HL-60 (cell line): ENCODE measurements at regions not wholly inside any gene's neighbourhood (a gene's known extent, or its start where the extent isn't known, plus 50 kb on each side); places are given as distances from the start of the nearest gene placed in this dataset.

ENCODE experiments used
- GABPA ChIP-seq: IDR thresholded peaks from 2 replicates; pipeline ENCODE4 v1.6.1; 2012; ENCODE audit warnings: low read depth
- POLR2AphosphoS5 ChIP-seq: IDR thresholded peaks from 2 replicates; pipeline ENCODE4 v1.6.1; 2012; ENCODE audit warnings: low read depth
- TF ChIP-seq, protein P1 (sequence below): IDR thresholded peaks from one replicate; pipeline ENCODE4 v1.5.1; 2011; ENCODE audit warnings: low read length, control low read depth, inconsistent platforms; ENCODE audit not compliant: insufficient read depth
- TF ChIP-seq, protein P2 (sequence below): IDR thresholded peaks from 2 replicates; pipeline ENCODE4 v1.6.1; 2012; ENCODE audit warnings: low read depth; ENCODE audit not compliant: insufficient replicate concordance

- TF ChIP-seq, protein P1, sequence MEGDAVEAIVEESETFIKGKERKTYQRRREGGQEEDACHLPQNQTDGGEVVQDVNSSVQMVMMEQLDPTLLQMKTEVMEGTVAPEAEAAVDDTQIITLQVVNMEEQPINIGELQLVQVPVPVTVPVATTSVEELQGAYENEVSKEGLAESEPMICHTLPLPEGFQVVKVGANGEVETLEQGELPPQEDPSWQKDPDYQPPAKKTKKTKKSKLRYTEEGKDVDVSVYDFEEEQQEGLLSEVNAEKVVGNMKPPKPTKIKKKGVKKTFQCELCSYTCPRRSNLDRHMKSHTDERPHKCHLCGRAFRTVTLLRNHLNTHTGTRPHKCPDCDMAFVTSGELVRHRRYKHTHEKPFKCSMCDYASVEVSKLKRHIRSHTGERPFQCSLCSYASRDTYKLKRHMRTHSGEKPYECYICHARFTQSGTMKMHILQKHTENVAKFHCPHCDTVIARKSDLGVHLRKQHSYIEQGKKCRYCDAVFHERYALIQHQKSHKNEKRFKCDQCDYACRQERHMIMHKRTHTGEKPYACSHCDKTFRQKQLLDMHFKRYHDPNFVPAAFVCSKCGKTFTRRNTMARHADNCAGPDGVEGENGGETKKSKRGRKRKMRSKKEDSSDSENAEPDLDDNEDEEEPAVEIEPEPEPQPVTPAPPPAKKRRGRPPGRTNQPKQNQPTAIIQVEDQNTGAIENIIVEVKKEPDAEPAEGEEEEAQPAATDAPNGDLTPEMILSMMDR = no peak
- TF ChIP-seq GABPA = no peak
- TF ChIP-seq POLR2AphosphoS5 = no peak
- TF ChIP-seq, protein P2, sequence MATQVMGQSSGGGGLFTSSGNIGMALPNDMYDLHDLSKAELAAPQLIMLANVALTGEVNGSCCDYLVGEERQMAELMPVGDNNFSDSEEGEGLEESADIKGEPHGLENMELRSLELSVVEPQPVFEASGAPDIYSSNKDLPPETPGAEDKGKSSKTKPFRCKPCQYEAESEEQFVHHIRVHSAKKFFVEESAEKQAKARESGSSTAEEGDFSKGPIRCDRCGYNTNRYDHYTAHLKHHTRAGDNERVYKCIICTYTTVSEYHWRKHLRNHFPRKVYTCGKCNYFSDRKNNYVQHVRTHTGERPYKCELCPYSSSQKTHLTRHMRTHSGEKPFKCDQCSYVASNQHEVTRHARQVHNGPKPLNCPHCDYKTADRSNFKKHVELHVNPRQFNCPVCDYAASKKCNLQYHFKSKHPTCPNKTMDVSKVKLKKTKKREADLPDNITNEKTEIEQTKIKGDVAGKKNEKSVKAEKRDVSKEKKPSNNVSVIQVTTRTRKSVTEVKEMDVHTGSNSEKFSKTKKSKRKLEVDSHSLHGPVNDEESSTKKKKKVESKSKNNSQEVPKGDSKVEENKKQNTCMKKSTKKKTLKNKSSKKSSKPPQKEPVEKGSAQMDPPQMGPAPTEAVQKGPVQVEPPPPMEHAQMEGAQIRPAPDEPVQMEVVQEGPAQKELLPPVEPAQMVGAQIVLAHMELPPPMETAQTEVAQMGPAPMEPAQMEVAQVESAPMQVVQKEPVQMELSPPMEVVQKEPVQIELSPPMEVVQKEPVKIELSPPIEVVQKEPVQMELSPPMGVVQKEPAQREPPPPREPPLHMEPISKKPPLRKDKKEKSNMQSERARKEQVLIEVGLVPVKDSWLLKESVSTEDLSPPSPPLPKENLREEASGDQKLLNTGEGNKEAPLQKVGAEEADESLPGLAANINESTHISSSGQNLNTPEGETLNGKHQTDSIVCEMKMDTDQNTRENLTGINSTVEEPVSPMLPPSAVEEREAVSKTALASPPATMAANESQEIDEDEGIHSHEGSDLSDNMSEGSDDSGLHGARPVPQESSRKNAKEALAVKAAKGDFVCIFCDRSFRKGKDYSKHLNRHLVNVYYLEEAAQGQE = no peak
Observed at GRCh38 chr6:164166515-164166914, 752.0 kb downstream of the QKI start.
